LNCAP (cell line): ENCODE measurements at regions not wholly inside any gene's neighbourhood (a gene's known extent, or its start where the extent isn't known, plus 50 kb on each side); places are given as distances from the start of the nearest gene placed in this dataset.

Source experiments
- TF ChIP-seq, protein P1 (sequence below): fragments of 450-650 bp; IDR thresholded peaks from 2 replicates; pipeline ENCODE4 v1.5.1; 2017; ENCODE audit warnings: mild to moderate bottlenecking

DNA sequence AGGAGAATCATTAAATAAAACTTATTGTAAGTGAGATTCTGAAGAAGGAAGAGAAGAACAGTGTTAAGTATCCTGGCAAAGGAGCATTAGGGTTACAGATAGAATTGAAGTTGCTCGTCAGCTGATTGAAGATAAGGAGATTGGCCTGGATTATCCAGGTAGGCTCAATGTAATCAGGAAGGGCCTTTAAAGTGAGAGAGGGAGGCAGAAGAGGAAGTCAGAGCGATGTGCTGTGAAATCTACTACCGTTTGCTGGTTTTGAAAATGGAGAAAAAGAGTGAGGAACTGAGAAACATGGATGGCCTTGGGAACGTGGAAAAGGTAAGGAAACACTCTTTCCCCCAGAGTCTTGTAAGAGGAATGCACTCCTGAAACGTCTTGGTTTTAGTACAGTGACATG is 245.7 kb downstream of the ANTXR2 start:
- TF ChIP-seq, protein P1, sequence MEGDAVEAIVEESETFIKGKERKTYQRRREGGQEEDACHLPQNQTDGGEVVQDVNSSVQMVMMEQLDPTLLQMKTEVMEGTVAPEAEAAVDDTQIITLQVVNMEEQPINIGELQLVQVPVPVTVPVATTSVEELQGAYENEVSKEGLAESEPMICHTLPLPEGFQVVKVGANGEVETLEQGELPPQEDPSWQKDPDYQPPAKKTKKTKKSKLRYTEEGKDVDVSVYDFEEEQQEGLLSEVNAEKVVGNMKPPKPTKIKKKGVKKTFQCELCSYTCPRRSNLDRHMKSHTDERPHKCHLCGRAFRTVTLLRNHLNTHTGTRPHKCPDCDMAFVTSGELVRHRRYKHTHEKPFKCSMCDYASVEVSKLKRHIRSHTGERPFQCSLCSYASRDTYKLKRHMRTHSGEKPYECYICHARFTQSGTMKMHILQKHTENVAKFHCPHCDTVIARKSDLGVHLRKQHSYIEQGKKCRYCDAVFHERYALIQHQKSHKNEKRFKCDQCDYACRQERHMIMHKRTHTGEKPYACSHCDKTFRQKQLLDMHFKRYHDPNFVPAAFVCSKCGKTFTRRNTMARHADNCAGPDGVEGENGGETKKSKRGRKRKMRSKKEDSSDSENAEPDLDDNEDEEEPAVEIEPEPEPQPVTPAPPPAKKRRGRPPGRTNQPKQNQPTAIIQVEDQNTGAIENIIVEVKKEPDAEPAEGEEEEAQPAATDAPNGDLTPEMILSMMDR = no peak

DNA sequence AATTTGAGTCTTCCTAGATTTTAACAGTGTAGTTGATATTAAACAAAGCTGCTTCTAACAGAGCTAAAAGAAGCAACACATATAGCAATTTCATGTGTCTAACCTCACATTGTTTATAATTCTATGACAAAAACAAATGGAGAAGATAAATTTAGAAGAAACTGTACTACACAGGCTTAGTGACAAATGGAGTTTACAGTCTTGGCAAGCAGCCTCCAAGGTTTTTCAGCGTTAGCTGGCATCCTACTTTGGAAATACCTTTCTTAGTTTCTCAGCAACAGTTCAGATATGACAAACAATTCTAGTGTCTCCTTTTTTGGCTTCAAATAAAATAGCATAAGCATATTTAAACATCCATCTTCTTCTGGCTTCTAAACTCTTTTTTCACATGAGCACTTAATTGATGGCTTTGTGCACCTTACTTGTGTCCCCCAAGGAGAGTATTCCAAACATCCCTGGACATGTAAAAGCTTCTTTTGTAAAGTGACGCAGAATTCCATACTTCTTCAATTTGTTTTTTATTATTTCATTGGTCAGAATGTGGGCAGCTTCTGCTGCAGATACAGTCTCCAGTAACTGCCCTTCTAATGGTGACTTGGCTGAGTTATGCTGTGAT is 249.8 kb downstream of the ANTXR2 start:
- TF ChIP-seq, protein P1 = no peak

DNA sequence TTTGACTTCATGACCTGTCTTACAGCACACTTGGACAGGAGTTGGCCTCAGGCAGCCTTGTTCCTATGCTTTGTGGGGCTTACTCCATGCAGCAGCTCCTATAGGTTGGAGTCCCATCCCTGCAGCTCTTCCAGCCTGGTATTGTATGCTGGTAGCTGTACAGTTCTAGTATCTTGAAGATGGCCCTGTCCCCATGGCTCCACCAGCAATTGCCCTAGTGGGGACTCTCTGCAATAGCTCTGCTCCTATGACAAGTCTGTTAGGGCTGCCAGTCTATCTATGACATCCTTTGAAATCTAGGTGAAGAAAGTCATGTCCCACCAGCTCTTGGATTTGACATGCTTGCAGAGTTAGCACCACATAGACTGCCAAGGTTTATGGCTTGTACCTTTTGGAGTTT is 252.6 kb downstream of the ANTXR2 start:
- TF ChIP-seq, protein P1 = no peak

DNA sequence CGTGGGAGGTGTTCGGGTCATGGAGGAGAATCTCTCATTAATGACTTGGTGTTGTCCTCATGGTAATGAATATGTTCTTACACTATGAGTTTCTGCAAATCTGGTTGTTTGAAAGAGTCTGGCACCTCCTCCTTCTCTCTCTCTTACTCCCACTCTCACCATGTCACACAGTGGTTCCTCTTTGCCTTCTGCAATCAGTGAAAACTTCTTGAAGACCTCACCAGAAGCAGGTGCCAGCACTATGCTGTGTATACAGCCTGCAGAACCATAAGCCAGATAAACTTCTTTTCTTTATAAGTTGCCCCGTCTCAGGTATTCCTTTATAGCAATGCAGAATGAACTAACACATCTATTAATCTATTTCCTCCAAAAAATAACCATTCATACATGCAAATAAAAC is 275.0 kb downstream of the ANTXR2 start:
- TF ChIP-seq, protein P1 = no peak

DNA sequence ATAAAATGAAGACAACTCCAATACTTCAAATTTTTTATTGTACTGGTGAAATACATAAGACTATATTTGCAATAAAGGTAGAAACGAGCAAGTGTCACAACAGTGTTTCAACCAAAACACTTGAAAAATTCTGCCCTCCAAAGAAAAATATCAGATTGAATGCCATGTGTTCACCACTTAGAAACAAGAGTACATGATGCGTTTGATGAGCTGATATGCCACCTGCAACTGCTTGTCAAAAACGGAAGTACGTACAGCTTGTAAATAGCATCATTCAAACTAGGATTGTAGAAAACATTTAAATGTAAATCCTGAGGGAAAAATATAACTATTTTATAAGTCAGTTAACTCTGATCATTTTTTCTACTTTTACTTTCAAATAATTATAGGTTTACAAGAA is 276.1 kb downstream of the ANTXR2 start:
- TF ChIP-seq, protein P1 = no peak

DNA sequence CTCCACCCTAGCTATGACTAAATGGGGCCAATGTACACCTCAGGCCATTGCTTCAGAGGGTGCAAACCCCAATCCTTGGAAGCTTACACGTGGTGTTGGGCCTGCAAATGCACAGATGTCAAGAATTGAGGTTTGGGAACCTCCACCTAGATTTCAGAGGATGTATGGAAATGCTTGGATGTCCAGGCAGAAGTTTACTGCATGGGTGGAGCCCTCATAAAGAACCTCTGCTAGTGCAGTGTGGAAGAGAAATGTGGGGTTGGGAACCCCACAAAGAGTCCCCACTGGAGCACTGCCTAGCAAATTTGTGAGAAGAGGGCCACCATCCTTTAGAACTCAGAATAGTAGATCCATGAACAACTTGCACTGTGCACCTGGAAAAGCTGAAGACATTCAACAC is 284.1 kb downstream of the ANTXR2 start:
- TF ChIP-seq, protein P1 = no peak

DNA sequence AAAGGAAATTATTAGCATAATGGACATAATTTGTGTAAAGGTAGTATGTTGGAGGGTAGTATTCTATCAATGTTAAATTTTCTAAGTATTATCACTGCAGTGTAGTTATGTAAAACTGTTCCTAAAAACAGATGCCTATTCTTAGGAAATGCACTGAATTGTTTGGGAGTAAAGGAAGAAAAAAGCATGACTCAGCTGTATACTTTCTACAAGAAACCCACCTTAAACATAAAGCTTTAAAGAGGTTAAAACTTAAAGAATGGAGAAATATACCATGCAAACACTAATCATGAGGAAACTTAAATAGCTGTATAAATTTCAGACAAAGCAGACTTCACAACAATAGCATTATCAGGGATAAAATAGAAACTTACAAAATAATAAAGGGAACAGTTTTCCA is 292.9 kb downstream of the ANTXR2 start:
- TF ChIP-seq, protein P1 = no peak

DNA sequence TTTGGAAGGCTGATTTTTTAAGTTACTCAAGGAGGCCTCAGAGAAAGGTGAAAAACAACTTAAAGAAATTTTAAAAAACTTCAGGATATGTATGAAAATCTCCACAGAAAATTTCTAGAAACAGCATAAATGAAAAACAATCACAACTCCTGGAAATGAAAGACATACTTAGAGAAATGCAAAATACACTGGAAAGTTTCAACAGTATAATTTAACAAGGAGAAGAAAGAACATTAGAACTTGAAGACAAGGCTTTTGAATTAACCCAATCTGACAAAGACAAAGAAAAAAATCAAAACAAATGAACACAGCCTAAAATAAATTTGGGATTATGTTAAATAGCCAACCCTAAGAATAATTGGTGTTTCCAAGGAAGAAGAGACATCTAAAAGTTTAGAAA is 300.5 kb downstream of the ANTXR2 start:
- TF ChIP-seq, protein P1 = no peak
